HCT116 (cell line): ENCODE measurements at regions not wholly inside any gene's neighbourhood (a gene's known extent, or its start where the extent isn't known, plus 50 kb on each side); places are given as distances from the start of the nearest gene placed in this dataset.

Experiments
- ATAC-seq: fragments of 200-7000 bp; cut with Tn5 transposase; 2 replicates; pipeline ENCODE4 v1.9.1; 2020; ENCODE audit warnings: mild to moderate bottlenecking, moderate library complexity
- BruUV-seq: library from RNA; stranded (reverse); fragments of 400-500 nt; replicated peaks from 2 replicates; lab custom pipeline; 2021; lab: Mats Ljungman, UMichigan
- CTCF ChIA-PET: fragments of 300-600 bp; sonication (Branson Sonifier 250); formaldehyde crosslinking; loops from one replicate; lab custom pipeline; 2021; ENCODE audit warnings: antibody characterized with exemption; lab: Charles Lee
- POLR2A ChIA-PET: fragments of 300-600, 350-600 bp; sonication (Branson Sonifier 250); formaldehyde crosslinking; loops from one replicate; lab custom pipeline; 2021; ENCODE audit warnings: antibody characterized with exemption; lab: Charles Lee
- RAD21 ChIA-PET, 2 experiments: fragments of 300-600 bp; sonication (Branson Sonifier 250); formaldehyde crosslinking; loops; one replicate each; lab custom pipeline; 2023; ENCODE audit warnings: low total read pairs in 2 of 2; ENCODE audit not compliant: uncharacterized antibody in 2 of 2, unreplicated experiment in 2 of 2, low non-redundant PET in 1 of 2; lab: Charles Lee
- DNase-seq: peaks from one replicate; pipeline ENCODE4 v3.0.0-alpha.2; 2010; ENCODE audit warnings: low read depth, low spot score
- H2AFZ ChIP-seq: fragments of 200-600 bp; shearing (Covaris generic), sonication (generic); 2 replicates; pipeline ENCODE4 v1.6.1; 2017; ENCODE audit warnings: low read depth, mixed run types, mixed read lengths, antibody characterized with exemption, low read length; ENCODE audit not compliant: poor library complexity, severe bottlenecking
- H3K27ac ChIP-seq: 2 replicates; pipeline ENCODE4 v1.5.1; 2012; ENCODE audit warnings: low read depth, low read length
- H3K27me3 ChIP-seq: fragments of 200-600 bp; sonication (generic); 2 replicates; pipeline ENCODE4 v1.6.1; 2016; ENCODE audit warnings: mixed run types, low read length, mixed read lengths; ENCODE audit not compliant: insufficient read depth
- H3K36me3 ChIP-seq, 2 experiments: fragments of 200-500 bp in 1 of 2; fragments of 200-600 bp in 1 of 2; sonication (Bioruptor generic) in 1 of 2; sonication (generic) in 1 of 2; 2 replicates each; pipeline versions ENCODE4 v1.5.1 to v1.6.1; 2014 to 2016; ENCODE audit warnings: low read length in 2 of 2, inconsistent platforms in 1 of 2, mixed read lengths in 1 of 2, mixed run types in 1 of 2; ENCODE audit not compliant: insufficient read depth in 2 of 2, control insufficient read depth in 1 of 2
- H3K4me1 ChIP-seq, 2 experiments: fragments of 200-600 bp in 1 of 2; sonication (generic) in 1 of 2; 2 replicates each; pipeline versions ENCODE4 v1.5.1 to v1.6.1; 2012 to 2017; ENCODE audit warnings: low read length in 2 of 2, inconsistent platforms in 1 of 2, mild to moderate bottlenecking in 1 of 2, mixed read lengths in 1 of 2, mixed run types in 1 of 2, moderate library complexity in 1 of 2; ENCODE audit not compliant: insufficient read depth in 2 of 2, control insufficient read depth in 1 of 2
- H3K4me2 ChIP-seq: fragments of 200-600 bp; sonication (generic); 2 replicates; pipeline ENCODE4 v1.6.1; 2017; ENCODE audit warnings: mixed run types, low read length, mixed read lengths
- H3K4me3 ChIP-seq, 2 experiments: fragments of 200-600 bp in 1 of 2; sonication (generic) in 1 of 2; replicated peaks in 1 of 2; 2 replicates each; pipeline ENCODE4 v1.5.1; 2011 to 2016; ENCODE audit warnings: low read length in 2 of 2, control low read depth in 1 of 2, low read depth in 1 of 2, mild to moderate bottlenecking in 1 of 2, mixed read lengths in 1 of 2, mixed run types in 1 of 2
- H3K79me2 ChIP-seq: fragments of 200-600 bp; sonication (generic); 2 replicates; pipeline ENCODE4 v1.6.1; 2017; ENCODE audit warnings: mild to moderate bottlenecking, mixed run types, low read length, moderate library complexity, mixed read lengths; ENCODE audit not compliant: insufficient read depth
- H3K9ac ChIP-seq: fragments of 200-600 bp; sonication (generic); 2 replicates; pipeline ENCODE4 v1.6.1; 2016; ENCODE audit warnings: low read length, mixed read lengths
- H3K9me2 ChIP-seq: fragments of 200-600 bp; sonication (generic), shearing (Covaris generic); 2 replicates; pipeline ENCODE4 v1.6.1; 2017; ENCODE audit warnings: mixed run types, mild to moderate bottlenecking, moderate library complexity; ENCODE audit not compliant: insufficient read depth
- H3K9me3 ChIP-seq, 2 experiments: fragments of 200-500 bp in 1 of 2; fragments of 200-600 bp in 1 of 2; sonication (Bioruptor generic) in 1 of 2; sonication (generic) in 1 of 2; 2 replicates each; pipeline ENCODE4 v1.6.1; 2014 to 2017; ENCODE audit warnings: low read length in 2 of 2, mixed read lengths in 2 of 2, inconsistent platforms in 1 of 2, low read depth in 1 of 2, mild to moderate bottlenecking in 1 of 2, mixed run types in 1 of 2, moderate library complexity in 1 of 2; ENCODE audit not compliant: control insufficient read depth in 1 of 2, insufficient read depth in 1 of 2
- H4K20me1 ChIP-seq: fragments of 200-600 bp; sonication (generic), shearing (Covaris generic); 2 replicates; pipeline ENCODE4 v1.6.1; 2017; ENCODE audit warnings: mixed run types, mild to moderate bottlenecking, moderate library complexity; ENCODE audit not compliant: insufficient read depth
- CBX3 ChIP-seq: IDR thresholded peaks from 2 replicates; pipeline ENCODE4 v1.6.1; 2012; ENCODE audit warnings: low read depth
- CEBPB ChIP-seq: IDR thresholded peaks from 2 replicates; pipeline ENCODE4 v1.6.1; 2012; ENCODE audit warnings: low read depth
- EGR1 ChIP-seq: IDR thresholded peaks from 2 replicates; pipeline ENCODE4 v1.6.1; 2012; ENCODE audit warnings: low read depth
- ELF1 ChIP-seq: IDR thresholded peaks from 2 replicates; pipeline ENCODE4 v1.6.1; 2012; ENCODE audit warnings: low read depth, borderline replicate concordance
- EZH2 ChIP-seq: fragments of 200-600 bp; sonication (generic); IDR thresholded peaks from 2 replicates; pipeline ENCODE4 v1.6.1; 2017; ENCODE audit warnings: antibody characterized with exemption, mixed run types
- EZH2phosphoT487 ChIP-seq: fragments of 200-600 bp; IDR thresholded peaks from 2 replicates; pipeline ENCODE4 v1.6.1; 2018; ENCODE audit warnings: antibody characterized with exemption, borderline replicate concordance
- JUND ChIP-seq: IDR thresholded peaks from 2 replicates; pipeline ENCODE4 v1.6.1; 2012
- POLR2A ChIP-seq: IDR thresholded peaks from 2 replicates; pipeline ENCODE4 v1.7.0; 2011; ENCODE audit warnings: borderline replicate concordance; ENCODE audit not compliant: insufficient read depth, insufficient read length; ENCODE audit errors: extremely low read depth
- POLR2AphosphoS5 ChIP-seq: IDR thresholded peaks from 2 replicates; pipeline ENCODE4 v1.6.1; 2011; ENCODE audit warnings: mild to moderate bottlenecking, low read depth, low read length, moderate library complexity
- RAD21 ChIP-seq: IDR thresholded peaks from 2 replicates; pipeline ENCODE4 v1.6.1; 2012; ENCODE audit warnings: low read depth, mild to moderate bottlenecking
- SIN3A ChIP-seq: IDR thresholded peaks from 2 replicates; pipeline ENCODE4 v1.6.1; 2012; ENCODE audit warnings: low read depth
- SP1 ChIP-seq: IDR thresholded peaks from 2 replicates; pipeline ENCODE4 v1.6.1; 2012; ENCODE audit warnings: low read depth
- SRF ChIP-seq: IDR thresholded peaks from 2 replicates; pipeline ENCODE4 v1.6.1; 2012; ENCODE audit warnings: low read depth
- YY1 ChIP-seq: IDR thresholded peaks from 2 replicates; pipeline ENCODE4 v1.6.1; 2011; ENCODE audit warnings: low read length, low read depth, moderate library complexity, mild to moderate bottlenecking; ENCODE audit not compliant: insufficient replicate concordance; ENCODE audit errors: extremely low read depth
- ZFX ChIP-seq: fragments of 450-650 bp; IDR thresholded peaks from 2 replicates; pipeline ENCODE4 v1.6.1; 2017
- ZNF274 ChIP-seq: fragments of 200-500 bp; sonication (Bioruptor generic); IDR thresholded peaks from 2 replicates; pipeline ENCODE4 v1.6.1; 2014; ENCODE audit warnings: mild to moderate bottlenecking, low read depth, low read length, inconsistent platforms
- intact Hi-C: fragments of 100-400 bp; cut with micrococcal nuclease; formaldehyde crosslinking; loops from 2 replicates; pipeline ENCODE4 v1.10.0; 2022
- TF ChIP-seq, protein P1 (sequence below): IDR thresholded peaks from 2 replicates; pipeline ENCODE4 v1.6.1; 2011; ENCODE audit warnings: mild to moderate bottlenecking, low read length, moderate library complexity; ENCODE audit not compliant: insufficient replicate concordance; ENCODE audit errors: extremely low read depth
- TF ChIP-seq, protein P2 (sequence below): IDR thresholded peaks from 2 replicates; pipeline ENCODE4 v1.6.1; 2012
- TF ChIP-seq, protein P3 (sequence below): IDR thresholded peaks from 2 replicates; pipeline ENCODE4 v1.6.1; 2012; ENCODE audit warnings: low read depth
- TF ChIP-seq, protein P4 (sequence below), 3 experiments: fragments of 200-600 bp in 1 of 3; sonication (generic) in 1 of 3; IDR thresholded peaks in 2 of 3; conservative IDR thresholded peaks in 1 of 3; 2 replicates each; pipeline ENCODE4 v1.5.1; 2012 to 2017; ENCODE audit warnings: low read depth in 2 of 3, low read length in 2 of 3, antibody characterized with exemption in 1 of 3, borderline replicate concordance in 1 of 3, control low read depth in 1 of 3, mild to moderate bottlenecking in 1 of 3, mixed read lengths in 1 of 3, mixed run types in 1 of 3, moderate library complexity in 1 of 3; ENCODE audit not compliant: insufficient read depth in 1 of 3

DNA sequence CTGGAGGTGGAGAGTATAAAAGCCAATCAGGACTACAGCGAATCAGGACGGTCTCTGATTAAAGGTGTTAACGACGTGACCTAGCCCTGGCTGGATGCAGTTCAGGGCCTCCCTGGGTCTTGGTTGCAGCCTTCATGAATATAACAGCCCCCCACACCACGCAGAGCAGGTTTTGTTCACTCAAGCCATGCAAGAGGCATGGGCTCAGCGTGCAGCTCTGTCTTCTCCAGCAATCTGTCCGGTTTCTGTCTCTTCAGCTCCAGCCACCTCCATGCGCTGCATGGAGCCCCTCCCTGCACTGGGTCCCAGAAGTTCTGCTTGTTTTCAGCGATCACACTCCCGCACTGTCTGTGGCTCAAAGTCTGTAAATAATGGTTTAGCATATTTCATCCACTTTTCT is 57.1 kb upstream of the CHRNA7 start:
- Histone ChIP-seq H3K36me3 (no peaks in the 10 kb centered on the region), H3K27me3 (peaks cover 4% of the 10 kb centered on the region; the same call in 1 of the 2 replicates), H4K20me1 (no peaks in the 10 kb centered on the region), H3K4me3 (no peak overlapping the region), H3K27ac (no peak overlapping the region), H2AFZ (no peak overlapping the region)
- no TSS peak for BruUV-seq
- ATAC-seq = no peak
- CTCF ChIA-PET = no interaction called here
- intact Hi-C loops = loop anchor here (5.0 to 10.0 kb wide), 3 partner anchors 318 to 531 kb away; no protein-coding TSS in a partner anchor
- TF ChIP-seq, protein P1, sequence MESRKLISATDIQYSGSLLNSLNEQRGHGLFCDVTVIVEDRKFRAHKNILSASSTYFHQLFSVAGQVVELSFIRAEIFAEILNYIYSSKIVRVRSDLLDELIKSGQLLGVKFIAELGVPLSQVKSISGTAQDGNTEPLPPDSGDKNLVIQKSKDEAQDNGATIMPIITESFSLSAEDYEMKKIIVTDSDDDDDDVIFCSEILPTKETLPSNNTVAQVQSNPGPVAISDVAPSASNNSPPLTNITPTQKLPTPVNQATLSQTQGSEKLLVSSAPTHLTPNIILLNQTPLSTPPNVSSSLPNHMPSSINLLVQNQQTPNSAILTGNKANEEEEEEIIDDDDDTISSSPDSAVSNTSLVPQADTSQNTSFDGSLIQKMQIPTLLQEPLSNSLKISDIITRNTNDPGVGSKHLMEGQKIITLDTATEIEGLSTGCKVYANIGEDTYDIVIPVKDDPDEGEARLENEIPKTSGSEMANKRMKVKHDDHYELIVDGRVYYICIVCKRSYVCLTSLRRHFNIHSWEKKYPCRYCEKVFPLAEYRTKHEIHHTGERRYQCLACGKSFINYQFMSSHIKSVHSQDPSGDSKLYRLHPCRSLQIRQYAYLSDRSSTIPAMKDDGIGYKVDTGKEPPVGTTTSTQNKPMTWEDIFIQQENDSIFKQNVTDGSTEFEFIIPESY = no peak
- TF ChIP-seq EZH2phosphoT487 = no peak
- TF ChIP-seq, protein P2, sequence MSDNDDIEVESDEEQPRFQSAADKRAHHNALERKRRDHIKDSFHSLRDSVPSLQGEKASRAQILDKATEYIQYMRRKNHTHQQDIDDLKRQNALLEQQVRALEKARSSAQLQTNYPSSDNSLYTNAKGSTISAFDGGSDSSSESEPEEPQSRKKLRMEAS = no peak
- no peak for TF ChIP-seq SRF
- TF ChIP-seq SP1 = no peak
- TF ChIP-seq, protein P3, sequence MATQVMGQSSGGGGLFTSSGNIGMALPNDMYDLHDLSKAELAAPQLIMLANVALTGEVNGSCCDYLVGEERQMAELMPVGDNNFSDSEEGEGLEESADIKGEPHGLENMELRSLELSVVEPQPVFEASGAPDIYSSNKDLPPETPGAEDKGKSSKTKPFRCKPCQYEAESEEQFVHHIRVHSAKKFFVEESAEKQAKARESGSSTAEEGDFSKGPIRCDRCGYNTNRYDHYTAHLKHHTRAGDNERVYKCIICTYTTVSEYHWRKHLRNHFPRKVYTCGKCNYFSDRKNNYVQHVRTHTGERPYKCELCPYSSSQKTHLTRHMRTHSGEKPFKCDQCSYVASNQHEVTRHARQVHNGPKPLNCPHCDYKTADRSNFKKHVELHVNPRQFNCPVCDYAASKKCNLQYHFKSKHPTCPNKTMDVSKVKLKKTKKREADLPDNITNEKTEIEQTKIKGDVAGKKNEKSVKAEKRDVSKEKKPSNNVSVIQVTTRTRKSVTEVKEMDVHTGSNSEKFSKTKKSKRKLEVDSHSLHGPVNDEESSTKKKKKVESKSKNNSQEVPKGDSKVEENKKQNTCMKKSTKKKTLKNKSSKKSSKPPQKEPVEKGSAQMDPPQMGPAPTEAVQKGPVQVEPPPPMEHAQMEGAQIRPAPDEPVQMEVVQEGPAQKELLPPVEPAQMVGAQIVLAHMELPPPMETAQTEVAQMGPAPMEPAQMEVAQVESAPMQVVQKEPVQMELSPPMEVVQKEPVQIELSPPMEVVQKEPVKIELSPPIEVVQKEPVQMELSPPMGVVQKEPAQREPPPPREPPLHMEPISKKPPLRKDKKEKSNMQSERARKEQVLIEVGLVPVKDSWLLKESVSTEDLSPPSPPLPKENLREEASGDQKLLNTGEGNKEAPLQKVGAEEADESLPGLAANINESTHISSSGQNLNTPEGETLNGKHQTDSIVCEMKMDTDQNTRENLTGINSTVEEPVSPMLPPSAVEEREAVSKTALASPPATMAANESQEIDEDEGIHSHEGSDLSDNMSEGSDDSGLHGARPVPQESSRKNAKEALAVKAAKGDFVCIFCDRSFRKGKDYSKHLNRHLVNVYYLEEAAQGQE = no peak
- TF ChIP-seq EZH2 = no peak
- TF ChIP-seq JUND = no peak
- no peak for TF ChIP-seq CBX3
- TF ChIP-seq RAD21 = no peak
- no peak for TF ChIP-seq ELF1
- no peak for TF ChIP-seq ZNF274
- TF ChIP-seq POLR2A = no peak
- no peak for TF ChIP-seq POLR2AphosphoS5
- no peak for TF ChIP-seq EGR1
- TF ChIP-seq, protein P4, sequence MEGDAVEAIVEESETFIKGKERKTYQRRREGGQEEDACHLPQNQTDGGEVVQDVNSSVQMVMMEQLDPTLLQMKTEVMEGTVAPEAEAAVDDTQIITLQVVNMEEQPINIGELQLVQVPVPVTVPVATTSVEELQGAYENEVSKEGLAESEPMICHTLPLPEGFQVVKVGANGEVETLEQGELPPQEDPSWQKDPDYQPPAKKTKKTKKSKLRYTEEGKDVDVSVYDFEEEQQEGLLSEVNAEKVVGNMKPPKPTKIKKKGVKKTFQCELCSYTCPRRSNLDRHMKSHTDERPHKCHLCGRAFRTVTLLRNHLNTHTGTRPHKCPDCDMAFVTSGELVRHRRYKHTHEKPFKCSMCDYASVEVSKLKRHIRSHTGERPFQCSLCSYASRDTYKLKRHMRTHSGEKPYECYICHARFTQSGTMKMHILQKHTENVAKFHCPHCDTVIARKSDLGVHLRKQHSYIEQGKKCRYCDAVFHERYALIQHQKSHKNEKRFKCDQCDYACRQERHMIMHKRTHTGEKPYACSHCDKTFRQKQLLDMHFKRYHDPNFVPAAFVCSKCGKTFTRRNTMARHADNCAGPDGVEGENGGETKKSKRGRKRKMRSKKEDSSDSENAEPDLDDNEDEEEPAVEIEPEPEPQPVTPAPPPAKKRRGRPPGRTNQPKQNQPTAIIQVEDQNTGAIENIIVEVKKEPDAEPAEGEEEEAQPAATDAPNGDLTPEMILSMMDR (IDR thresholded peaks at IDR 0.05 in 2 of 3, conservative IDR thresholded peaks at IDR 0.05 in 1 of 3; ENCODE audit: borderline replicate concordance in 1 of 3, insufficient read depth in 1 of 3, low read depth in 2 of 3, low read length in 2 of 3) = no peak
- no peak for TF ChIP-seq SIN3A
- TF ChIP-seq ZFX = no peak
- TF ChIP-seq YY1 = no peak
- no peak for TF ChIP-seq CEBPB
- TF ChIP-seq, all 23 proteins: peak for 0
- H3K4me1 ChIP-seq = peaks cover 3 to 20% of the 10 kb centered on the region in 2 experiments
- POLR2A ChIA-PET = no interaction called here
- no peaks in the 10 kb centered on the region for H3K79me2 ChIP-seq
- no peak for DNase-seq
- no peaks in the 10 kb centered on the region for H3K9me2 ChIP-seq
- no peaks in the 10 kb centered on the region for H3K9me3 ChIP-seq
- H3K4me2 ChIP-seq = no peak overlapping the region
- H3K9ac ChIP-seq = no peak overlapping the region
- RAD21 ChIA-PET = interaction anchor here in 1 of 2 experiments (0.5 kb wide), 1 partner anchor 321 kb away, joined by 3 read pairs; no protein-coding TSS in a partner anchor
